OCI-LY1 (cell line): ENCODE measurements at regions not wholly inside any gene's neighbourhood (a gene's known extent, or its start where the extent isn't known, plus 50 kb on each side); places are given as distances from the start of the nearest gene placed in this dataset.

Experiments used
- EZH2 ChIP-seq: fragments of 200-600 bp; sonication (generic), shearing (Covaris generic); IDR thresholded peaks from 2 replicates; pipeline ENCODE4 v1.8.0; 2017; ENCODE audit warnings: borderline replicate concordance, mixed run types, mild to moderate bottlenecking, antibody characterized with exemption, low read length, moderate library complexity, mixed read lengths
- TF ChIP-seq, protein P1 (sequence below): fragments of 200-600 bp; sonication (generic), shearing (Covaris generic); IDR thresholded peaks from 2 replicates; pipeline ENCODE4 v1.5.1; 2017; ENCODE audit warnings: mild to moderate bottlenecking, antibody characterized with exemption, low read length, moderate library complexity, mixed read lengths

DNA sequence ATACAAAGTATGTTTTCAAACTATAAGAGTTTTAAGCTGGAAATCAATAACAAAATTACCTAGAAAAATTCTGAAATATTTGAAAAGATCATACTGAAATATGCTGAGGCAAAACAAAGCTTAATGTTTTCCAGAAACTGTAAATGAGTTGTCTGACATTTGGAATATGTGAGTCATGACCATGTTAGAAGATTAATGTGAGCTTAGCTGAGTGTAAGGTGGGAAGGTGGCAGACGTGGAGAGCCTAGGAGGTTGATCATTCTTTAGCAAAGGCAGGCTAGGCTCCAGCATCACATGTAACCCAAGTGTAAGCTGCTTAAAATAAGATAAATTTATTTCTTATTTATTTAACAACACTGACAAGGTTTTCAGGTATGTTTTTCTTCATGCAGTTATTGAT is 2086.1 kb upstream of the PCDH20 start:
- TF ChIP-seq, protein P1, sequence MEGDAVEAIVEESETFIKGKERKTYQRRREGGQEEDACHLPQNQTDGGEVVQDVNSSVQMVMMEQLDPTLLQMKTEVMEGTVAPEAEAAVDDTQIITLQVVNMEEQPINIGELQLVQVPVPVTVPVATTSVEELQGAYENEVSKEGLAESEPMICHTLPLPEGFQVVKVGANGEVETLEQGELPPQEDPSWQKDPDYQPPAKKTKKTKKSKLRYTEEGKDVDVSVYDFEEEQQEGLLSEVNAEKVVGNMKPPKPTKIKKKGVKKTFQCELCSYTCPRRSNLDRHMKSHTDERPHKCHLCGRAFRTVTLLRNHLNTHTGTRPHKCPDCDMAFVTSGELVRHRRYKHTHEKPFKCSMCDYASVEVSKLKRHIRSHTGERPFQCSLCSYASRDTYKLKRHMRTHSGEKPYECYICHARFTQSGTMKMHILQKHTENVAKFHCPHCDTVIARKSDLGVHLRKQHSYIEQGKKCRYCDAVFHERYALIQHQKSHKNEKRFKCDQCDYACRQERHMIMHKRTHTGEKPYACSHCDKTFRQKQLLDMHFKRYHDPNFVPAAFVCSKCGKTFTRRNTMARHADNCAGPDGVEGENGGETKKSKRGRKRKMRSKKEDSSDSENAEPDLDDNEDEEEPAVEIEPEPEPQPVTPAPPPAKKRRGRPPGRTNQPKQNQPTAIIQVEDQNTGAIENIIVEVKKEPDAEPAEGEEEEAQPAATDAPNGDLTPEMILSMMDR = no peak
- no peak for TF ChIP-seq EZH2
